ENCODE measurements at regions not wholly inside any gene's neighbourhood (a gene's known extent, or its start where the extent isn't known, plus 50 kb on each side); places are given as distances from the start of the nearest gene placed in this dataset.
A peak's percentile ranks its signal among the peaks of the same experiment; 100 is the strongest.

DNA sequence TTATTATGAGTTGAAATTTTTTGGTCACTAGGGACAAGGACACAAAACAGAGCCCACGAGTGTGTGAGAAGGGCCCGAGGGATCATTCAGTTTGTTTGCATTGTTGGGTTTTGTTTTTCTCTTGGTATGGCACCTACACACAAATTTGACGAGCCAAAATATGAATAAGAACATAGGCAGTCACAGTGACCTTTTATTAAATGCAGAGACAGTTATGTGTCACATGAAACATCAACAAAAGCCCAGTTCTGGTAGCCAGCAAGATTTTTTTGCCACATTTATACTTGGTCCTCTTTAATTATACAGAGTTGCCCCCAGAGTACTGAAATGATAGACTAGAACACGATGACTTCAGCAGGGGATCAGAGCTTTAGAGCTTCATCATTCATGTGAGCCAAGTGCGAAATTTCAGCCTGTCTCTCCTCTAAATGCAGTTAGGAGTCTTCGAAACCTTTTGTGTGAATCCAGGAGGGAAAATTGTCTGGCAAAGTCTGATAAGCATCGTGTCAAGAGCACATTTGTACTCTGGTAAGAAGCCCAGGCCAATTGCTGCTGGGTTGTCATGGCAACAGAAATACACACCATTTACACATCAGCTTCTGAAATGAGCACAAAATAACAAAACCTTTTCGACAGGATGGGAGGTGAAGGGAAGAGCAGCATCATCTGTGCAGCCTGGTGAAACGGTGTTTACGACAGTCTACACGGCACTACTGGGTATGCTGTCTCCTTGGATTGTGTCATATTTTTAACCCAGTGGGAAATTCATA lies 79.2 kb upstream of the RIPOR2 start:
- H3K79me1 ChIP-seq (ENCODE audit: low read length) = no peaks in the 10 kb centered on the region
- no peaks in the 10 kb centered on the region for H3K79me2 ChIP-seq (ENCODE audit: control insufficient read depth, insufficient read depth, low read length)
- no peak overlapping the region for H3K18ac ChIP-seq (ENCODE audit: low read length)
- no peak overlapping the region for H3K4me3 ChIP-seq (ENCODE audit: low read length)
- H3K4ac ChIP-seq (ENCODE audit: low read depth, low read length) = no peak overlapping the region
- no peak overlapping the region for H2BK120ac ChIP-seq (ENCODE audit: low read depth, low read length)
- no peak overlapping the region for H2BK5ac ChIP-seq (ENCODE audit: low read length)
- no CpG with 5 or more reads among the region's 11 CpGs for WGBS (ENCODE audit: extremely low coverage, insufficient coverage, low lambda C conversion rate)
- H3K27me3 ChIP-seq (ENCODE audit: insufficient read depth, low read length, poor library complexity) = no peaks in the 10 kb centered on the region
- H3K27ac ChIP-seq (ENCODE audit: low read depth, low read length) = no peak overlapping the region
- peak; percentile 71 for DNase-seq
- no peak overlapping the region for H4K8ac ChIP-seq (ENCODE audit: low read depth, low read length)
- no peak overlapping the region for H2BK15ac ChIP-seq (replicated peaks; ENCODE audit: low read depth)
- H3K56ac ChIP-seq (ENCODE audit: low read length) = no peak overlapping the region
- H4K5ac ChIP-seq (ENCODE audit: low read length) = no peak overlapping the region
- H2AK5ac ChIP-seq (ENCODE audit: low read length) = no peak overlapping the region
- H3K36me3 ChIP-seq (ENCODE audit: control insufficient read depth, insufficient read depth, low read length) = no peaks in the 10 kb centered on the region
- no peak overlapping the region for H3K23ac ChIP-seq (ENCODE audit: low read length)
- H3K4me2 ChIP-seq (ENCODE audit: low read length) = no peak overlapping the region
- H3K4me1 ChIP-seq (ENCODE audit: control insufficient read depth, low read depth, low read length) = no peaks in the 10 kb centered on the region
- H3K9ac ChIP-seq (ENCODE audit: low read length) = no peak overlapping the region

DNA sequence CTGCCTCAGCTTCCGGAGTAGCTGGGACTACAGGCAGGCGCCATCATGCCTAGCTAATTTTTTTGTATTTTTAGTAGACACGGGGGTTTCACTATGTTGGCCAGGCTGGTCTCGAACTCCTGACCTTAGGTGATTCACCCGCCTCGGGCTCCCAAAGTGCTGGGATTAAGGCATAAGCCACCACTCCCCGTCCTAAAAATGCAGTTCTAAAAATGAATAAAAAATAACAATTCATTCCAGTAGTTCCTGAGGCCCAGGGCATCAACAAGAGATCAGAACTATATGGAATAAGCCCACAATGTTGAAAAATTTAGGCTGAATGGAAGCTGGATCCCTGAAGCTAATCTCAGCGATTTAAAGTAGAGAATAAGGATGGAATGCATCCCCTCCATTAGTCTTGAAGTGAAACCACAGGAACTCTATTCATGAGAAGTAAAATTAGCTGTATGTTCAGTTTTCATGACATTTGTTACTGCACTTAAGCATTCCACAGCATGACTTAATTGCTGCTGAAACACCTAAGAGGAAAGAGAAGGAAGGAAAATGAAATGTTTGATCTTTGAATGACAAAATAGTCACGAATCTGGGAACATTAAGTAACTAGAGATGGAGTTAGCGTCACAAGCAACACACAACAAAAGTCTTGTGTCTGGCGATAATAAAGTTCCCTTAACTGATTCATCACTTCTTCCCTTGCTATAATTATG lies 80.4 kb upstream of the RIPOR2 start:
- H3K56ac ChIP-seq (ENCODE audit: low read length) = no peak overlapping the region
- H3K4me3 ChIP-seq (ENCODE audit: low read length) = no peak overlapping the region
- H2BK120ac ChIP-seq (ENCODE audit: low read depth, low read length) = no peak overlapping the region
- no peak overlapping the region for H3K9ac ChIP-seq (ENCODE audit: low read length)
- H3K36me3 ChIP-seq (ENCODE audit: control insufficient read depth, insufficient read depth, low read length) = no peaks in the 10 kb centered on the region
- no peak overlapping the region for H2BK5ac ChIP-seq (ENCODE audit: low read length)
- H3K4me2 ChIP-seq (ENCODE audit: low read length) = no peak overlapping the region
- no peaks in the 10 kb centered on the region for H3K27me3 ChIP-seq (ENCODE audit: insufficient read depth, low read length, poor library complexity)
- H3K27ac ChIP-seq (ENCODE audit: low read depth, low read length) = no peak overlapping the region
- no peak overlapping the region for H3K4ac ChIP-seq (ENCODE audit: low read depth, low read length)
- H2AK5ac ChIP-seq (ENCODE audit: low read length) = no peak overlapping the region
- H3K79me1 ChIP-seq (ENCODE audit: low read length) = no peaks in the 10 kb centered on the region
- no peak overlapping the region for H4K8ac ChIP-seq (ENCODE audit: low read depth, low read length)
- H3K79me2 ChIP-seq (ENCODE audit: control insufficient read depth, insufficient read depth, low read length) = no peaks in the 10 kb centered on the region
- DNase-seq = no peak
- no peak overlapping the region for H3K23ac ChIP-seq (ENCODE audit: low read length)
- no peak overlapping the region for H3K18ac ChIP-seq (ENCODE audit: low read length)
- no peak overlapping the region for H2BK15ac ChIP-seq (replicated peaks; ENCODE audit: low read depth)
- WGBS (ENCODE audit: extremely low coverage, insufficient coverage, low lambda C conversion rate) = no CpG with 5 or more reads among the region's 11 CpGs
- no peak overlapping the region for H4K5ac ChIP-seq (ENCODE audit: low read length)
- H3K4me1 ChIP-seq (ENCODE audit: control insufficient read depth, low read depth, low read length) = no peaks in the 10 kb centered on the region

DNA sequence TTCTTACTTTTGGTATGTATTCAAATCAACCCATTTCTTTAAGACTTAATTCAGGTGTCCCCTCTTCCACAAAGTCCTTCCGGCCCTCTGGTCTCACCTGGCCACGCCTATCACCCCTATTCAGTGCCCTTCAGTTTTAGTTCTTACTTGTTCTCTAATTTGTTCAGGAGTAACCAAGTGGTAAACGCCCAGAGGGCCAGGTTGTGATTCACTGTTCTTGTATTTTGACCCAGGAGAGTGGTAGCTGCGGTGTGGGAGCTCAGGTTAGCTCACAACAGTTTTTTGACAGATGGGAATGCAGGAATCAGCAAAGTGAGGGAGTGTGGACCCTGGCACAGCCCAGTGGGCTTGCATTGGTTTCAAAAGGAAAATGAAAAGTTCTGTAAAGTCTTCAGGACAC lies 81.7 kb upstream of the RIPOR2 start:
- Histone ChIP-seq H3K23ac (ENCODE audit: low read length) (no peak overlapping the region), H3K27me3 (ENCODE audit: insufficient read depth, low read length, poor library complexity) (no peaks in the 10 kb centered on the region), H3K79me2 (ENCODE audit: control insufficient read depth, insufficient read depth, low read length) (no peaks in the 10 kb centered on the region), H3K4me3 (ENCODE audit: low read length) (no peak overlapping the region), H4K5ac (ENCODE audit: low read length) (no peak overlapping the region), H4K8ac (ENCODE audit: low read depth, low read length) (no peak overlapping the region), H3K4me1 (ENCODE audit: control insufficient read depth, low read depth, low read length) (no peaks in the 10 kb centered on the region), H3K27ac (ENCODE audit: low read depth, low read length) (no peak overlapping the region), H2BK5ac (ENCODE audit: low read length) (no peak overlapping the region), H2BK15ac (replicated peaks; ENCODE audit: low read depth) (peak overlapping the region; percentile 58), H3K56ac (ENCODE audit: low read length) (peak overlapping the region; percentile 28), H3K9ac (ENCODE audit: low read length) (no peak overlapping the region), H3K4ac (ENCODE audit: low read depth, low read length) (no peak overlapping the region), H2BK120ac (ENCODE audit: low read depth, low read length) (no peak overlapping the region), H3K4me2 (ENCODE audit: low read length) (no peak overlapping the region), H3K79me1 (ENCODE audit: low read length) (no peaks in the 10 kb centered on the region), H2AK5ac (ENCODE audit: low read length) (no peak overlapping the region), H3K36me3 (ENCODE audit: control insufficient read depth, insufficient read depth, low read length) (no peaks in the 10 kb centered on the region), H3K18ac (ENCODE audit: low read length) (no peak overlapping the region)
- DNase-seq = peak; percentile 64
- no CpG with 5 or more reads among the region's 4 CpGs for WGBS (ENCODE audit: extremely low coverage, insufficient coverage, low lambda C conversion rate)

DNA sequence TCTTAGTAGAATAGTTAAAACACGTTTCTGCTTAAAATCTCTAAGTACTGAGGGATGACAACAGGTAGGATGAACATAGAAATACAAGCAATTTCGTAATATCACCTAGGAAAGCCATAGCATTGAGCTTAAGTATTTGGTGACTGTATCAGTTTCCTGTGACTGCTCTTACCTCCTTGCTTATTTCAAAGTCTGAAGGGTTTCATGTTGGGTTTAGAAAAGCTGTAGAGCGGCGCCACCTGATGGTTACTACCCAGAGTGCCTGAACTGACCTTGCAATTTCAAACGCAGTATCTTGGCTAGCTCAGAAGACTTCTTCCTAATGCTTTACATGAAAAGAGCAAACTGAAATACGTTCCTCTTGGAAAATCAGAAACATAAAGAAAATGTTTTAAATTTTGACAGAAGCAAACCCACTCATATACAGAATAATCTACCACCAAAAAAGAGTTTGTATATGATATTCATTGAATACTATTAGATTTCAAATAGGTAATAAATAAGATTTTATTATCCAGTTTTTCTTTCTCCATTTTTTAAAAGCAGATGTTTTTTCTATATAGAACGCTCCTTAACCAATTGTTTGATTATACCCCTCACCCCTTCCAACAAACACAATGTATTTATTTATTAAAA lies 82.3 kb upstream of the RIPOR2 start:
- Histone ChIP-seq H3K79me2 (ENCODE audit: control insufficient read depth, insufficient read depth, low read length) (no peaks in the 10 kb centered on the region), H3K9ac (ENCODE audit: low read length) (no peak overlapping the region), H2BK120ac (ENCODE audit: low read depth, low read length) (no peak overlapping the region), H3K23ac (ENCODE audit: low read length) (no peak overlapping the region), H4K8ac (ENCODE audit: low read depth, low read length) (no peak overlapping the region), H3K4me3 (ENCODE audit: low read length) (no peak overlapping the region), H3K27ac (ENCODE audit: low read depth, low read length) (no peak overlapping the region), H3K4me1 (ENCODE audit: control insufficient read depth, low read depth, low read length) (no peaks in the 10 kb centered on the region), H3K4ac (ENCODE audit: low read depth, low read length) (no peak overlapping the region), H3K79me1 (ENCODE audit: low read length) (no peaks in the 10 kb centered on the region), H3K4me2 (ENCODE audit: low read length) (no peak overlapping the region), H3K56ac (ENCODE audit: low read length) (no peak overlapping the region), H2AK5ac (ENCODE audit: low read length) (no peak overlapping the region), H3K36me3 (ENCODE audit: control insufficient read depth, insufficient read depth, low read length) (no peaks in the 10 kb centered on the region), H2BK15ac (replicated peaks; ENCODE audit: low read depth) (no peak overlapping the region), H2BK5ac (ENCODE audit: low read length) (no peak overlapping the region), H3K27me3 (ENCODE audit: insufficient read depth, low read length, poor library complexity) (no peaks in the 10 kb centered on the region), H4K5ac (ENCODE audit: low read length) (no peak overlapping the region), H3K18ac (ENCODE audit: low read length) (no peak overlapping the region)
- WGBS (ENCODE audit: extremely low coverage, insufficient coverage, low lambda C conversion rate) = no CpG with 5 or more reads among the region's 7 CpGs
- DNase-seq = peak; percentile 89

GRCh38 chr6:25018568-25018954 lies 82.8 kb upstream of the RIPOR2 start:
- Histone ChIP-seq H3K4me3 (ENCODE audit: low read length) (no peak overlapping the region), H2AK5ac (ENCODE audit: low read length) (no peak overlapping the region), H2BK5ac (ENCODE audit: low read length) (no peak overlapping the region), H4K8ac (ENCODE audit: low read depth, low read length) (no peak overlapping the region), H3K18ac (ENCODE audit: low read length) (no peak overlapping the region), H2BK120ac (ENCODE audit: low read depth, low read length) (no peak overlapping the region), H3K23ac (ENCODE audit: low read length) (no peak overlapping the region), H3K27ac (ENCODE audit: low read depth, low read length) (no peak overlapping the region), H4K5ac (ENCODE audit: low read length) (no peak overlapping the region), H3K9ac (ENCODE audit: low read length) (no peak overlapping the region), H3K27me3 (ENCODE audit: insufficient read depth, low read length, poor library complexity) (no peaks in the 10 kb centered on the region), H3K4ac (ENCODE audit: low read depth, low read length) (no peak overlapping the region), H3K36me3 (ENCODE audit: control insufficient read depth, insufficient read depth, low read length) (no peaks in the 10 kb centered on the region), H3K79me2 (ENCODE audit: control insufficient read depth, insufficient read depth, low read length) (no peaks in the 10 kb centered on the region), H3K56ac (ENCODE audit: low read length) (no peak overlapping the region), H3K4me2 (ENCODE audit: low read length) (no peak overlapping the region), H3K79me1 (ENCODE audit: low read length) (no peaks in the 10 kb centered on the region), H3K4me1 (ENCODE audit: control insufficient read depth, low read depth, low read length) (no peaks in the 10 kb centered on the region), H2BK15ac (replicated peaks; ENCODE audit: low read depth) (no peak overlapping the region)
- WGBS (ENCODE audit: extremely low coverage, insufficient coverage, low lambda C conversion rate) = no CpG with 5 or more reads among the region's 4 CpGs
- DNase-seq = no peak
